ENCODE measurements at regions not wholly inside any gene's neighbourhood (a gene's known extent, or its start where the extent isn't known, plus 50 kb on each side); places are given as distances from the start of the nearest gene placed in this dataset.

GRCh38 chr2:104043864-104044263 lies 810.1 kb upstream of the POU3F3 start:
- TF ChIP-seq YY1 (IDR thresholded peaks at IDR 0.05; ENCODE audit: insufficient read depth, insufficient read length) (no peak), SUZ12 (IDR thresholded peaks at IDR 0.05; ENCODE audit: extremely low read depth, insufficient read depth, insufficient read length) (no peak), ZNF274 (IDR thresholded peaks at IDR 0.05; ENCODE audit: low read depth, low read length) (no peak)
